IMR-90 (cell line): ENCODE measurements at regions not wholly inside any gene's neighbourhood (a gene's known extent, or its start where the extent isn't known, plus 50 kb on each side); places are given as distances from the start of the nearest gene placed in this dataset.

ENCODE experiments used
- ATAC-seq: fragments of 200-7000 bp; cut with Tn5 transposase; 2 replicates; pipeline ENCODE4 v1.9.1; 2020; ENCODE audit warnings: low read depth, mild to moderate bottlenecking, moderate library complexity
- BruUV-seq: library from RNA; stranded (reverse); fragments of 400-500 nt; replicated peaks from 2 replicates; lab custom pipeline; 2021; lab: Mats Ljungman, UMichigan
- CTCF ChIA-PET: fragments of 300-600 bp; formaldehyde crosslinking; extraction: SDS; loops from one replicate; lab custom pipeline; 2021; ENCODE audit warnings: antibody characterized with exemption; lab: Yijun Ruan, JAX
- POLR2A ChIA-PET: fragments of 300-600 bp; sonication (Branson Sonifier 250); formaldehyde crosslinking; loops from one replicate; lab custom pipeline; 2022; ENCODE audit warnings: antibody characterized with exemption; ENCODE audit not compliant: unreplicated experiment; lab: Charles Lee
- DNase-seq: peaks from one replicate; pipeline ENCODE4 v3.0.0; 2013
- H2AFZ ChIP-seq: replicated peaks from 2 replicates; pipeline ENCODE3; 2013; ENCODE audit warnings: low read length, mild to moderate bottlenecking; ENCODE audit not compliant: poor library complexity
- H2AK5ac ChIP-seq: 2 replicates; pipeline ENCODE4 v1.6.1; 2013; ENCODE audit warnings: low read depth, low read length, inconsistent platforms
- H2AK9ac ChIP-seq: replicated peaks from 2 replicates; pipeline ENCODE3; 2013; ENCODE audit warnings: mild to moderate bottlenecking, low read depth, low read length, moderate library complexity; ENCODE audit not compliant: poor library complexity
- H2BK120ac ChIP-seq: 2 replicates; pipeline ENCODE4 v1.6.1; 2013; ENCODE audit warnings: low read depth, low read length, inconsistent platforms
- H2BK15ac ChIP-seq: 3 replicates; pipeline ENCODE4 v1.6.1; 2013; ENCODE audit warnings: low read depth, low read length, inconsistent platforms
- H2BK20ac ChIP-seq: 2 replicates; pipeline ENCODE4 v1.6.1; 2013; ENCODE audit warnings: low read depth, mild to moderate bottlenecking, inconsistent platforms, low read length, moderate library complexity
- H2BK5ac ChIP-seq: 2 replicates; pipeline ENCODE4 v1.6.1; 2013; ENCODE audit warnings: mild to moderate bottlenecking, low read depth, low read length, inconsistent platforms; ENCODE audit not compliant: poor library complexity, severe bottlenecking
- H3K14ac ChIP-seq: replicated peaks from 2 replicates; pipeline ENCODE4 v1.6.1; 2013; ENCODE audit warnings: low read depth, low read length, inconsistent platforms
- H3K18ac ChIP-seq: 2 replicates; pipeline ENCODE4 v1.6.1; 2013; ENCODE audit warnings: low read depth, low read length, control low read depth
- H3K23ac ChIP-seq: 2 replicates; pipeline ENCODE4 v1.6.1; 2013; ENCODE audit warnings: low read depth, low read length, inconsistent platforms
- H3K27ac ChIP-seq: 2 replicates; pipeline ENCODE4 v1.5.1; 2013; ENCODE audit warnings: mild to moderate bottlenecking, control low read depth, low read length; ENCODE audit not compliant: insufficient read depth
- H3K27me3 ChIP-seq: 2 replicates; pipeline ENCODE4 v1.6.1; 2013; ENCODE audit warnings: low read length; ENCODE audit not compliant: control insufficient read depth, insufficient read depth
- H3K36me3 ChIP-seq: 2 replicates; pipeline ENCODE4 v1.6.1; 2013; ENCODE audit warnings: low read length, mixed read lengths; ENCODE audit not compliant: control insufficient read depth, insufficient read depth
- H3K4ac ChIP-seq: 2 replicates; pipeline ENCODE4 v1.6.1; 2013; ENCODE audit warnings: low read depth, low read length, inconsistent platforms
- H3K4me1 ChIP-seq: 2 replicates; pipeline ENCODE4 v1.6.1; 2013; ENCODE audit warnings: low read length, mixed read lengths; ENCODE audit not compliant: control insufficient read depth, insufficient read depth
- H3K4me2 ChIP-seq: 2 replicates; pipeline ENCODE4 v1.6.1; 2013; ENCODE audit warnings: low read depth, mild to moderate bottlenecking, control low read depth, low read length, moderate library complexity
- H3K4me3 ChIP-seq: 2 replicates; pipeline ENCODE4 v1.5.1; 2013; ENCODE audit warnings: low read depth, mild to moderate bottlenecking, control low read depth, low read length, moderate library complexity; ENCODE audit not compliant: insufficient read depth
- H3K56ac ChIP-seq: 2 replicates; pipeline ENCODE4 v1.6.1; 2013; ENCODE audit warnings: low read length, inconsistent platforms; ENCODE audit not compliant: insufficient read depth; ENCODE audit errors: extremely low read depth
- H3K79me1 ChIP-seq, 2 experiments: 2 replicates each; pipeline ENCODE4 v1.6.1; 2013; ENCODE audit warnings: low read length in 2 of 2, inconsistent platforms in 1 of 2, low read depth in 1 of 2
- H3K9ac ChIP-seq: 2 replicates; pipeline ENCODE4 v1.6.1; 2013; ENCODE audit warnings: low read depth, low read length, control low read depth
- H3K9me1 ChIP-seq: 2 replicates; pipeline ENCODE4 v1.6.1; 2013; ENCODE audit warnings: low read length, inconsistent platforms; ENCODE audit not compliant: insufficient read depth
- H3K9me3 ChIP-seq: 2 replicates; pipeline ENCODE4 v1.6.1; 2013; ENCODE audit warnings: low read length; ENCODE audit not compliant: control insufficient read depth, insufficient read depth
- H4K20me1 ChIP-seq: 2 replicates; pipeline ENCODE4 v1.6.1; 2013; ENCODE audit warnings: low read length, inconsistent platforms; ENCODE audit not compliant: insufficient read depth
- H4K5ac ChIP-seq: 2 replicates; pipeline ENCODE4 v1.6.1; 2013; ENCODE audit warnings: mild to moderate bottlenecking, low read depth, low read length, control low read depth
- H4K8ac ChIP-seq, 2 experiments: 2 replicates each; pipeline ENCODE4 v1.6.1; 2013; ENCODE audit warnings: low read depth in 2 of 2, low read length in 2 of 2, control low read depth in 1 of 2, inconsistent platforms in 1 of 2
- H4K91ac ChIP-seq: 2 replicates; pipeline ENCODE4 v1.6.1; 2013; ENCODE audit warnings: low read depth, low read length, inconsistent platforms; ENCODE audit not compliant: insufficient read depth
- BHLHE40 ChIP-seq: fragments of 150-350 bp; IDR thresholded peaks from 2 replicates; pipeline ENCODE4 v1.6.1; 2016; ENCODE audit warnings: mild to moderate bottlenecking, low read depth, low read length
- CEBPB ChIP-seq: IDR thresholded peaks from 2 replicates; pipeline ENCODE4 v1.6.1; 2012; ENCODE audit warnings: low read depth, low read length, improper control_type of control experiment
- CHD1 ChIP-seq: IDR thresholded peaks from 2 replicates; pipeline ENCODE4 v1.6.1; 2012; ENCODE audit warnings: low read depth, low read length, improper control_type of control experiment
- ELK1 ChIP-seq: fragments of 150-350 bp; IDR thresholded peaks from 2 replicates; pipeline ENCODE4 v1.6.1; 2016; ENCODE audit warnings: low read depth, mild to moderate bottlenecking, low read length, moderate library complexity, borderline replicate concordance
- FOS ChIP-seq: fragments of 150-350 bp; IDR thresholded peaks from 2 replicates; pipeline ENCODE4 v1.6.1; 2016; ENCODE audit warnings: low read depth, low read length
- MAFK ChIP-seq: IDR thresholded peaks from 2 replicates; pipeline ENCODE4 v1.6.1; 2012; ENCODE audit warnings: low read depth, low read length, improper control_type of control experiment
- MAZ ChIP-seq: IDR thresholded peaks from 2 replicates; pipeline ENCODE4 v1.6.1; 2012; ENCODE audit warnings: low read depth, mild to moderate bottlenecking, low read length, improper control_type of control experiment, moderate library complexity, borderline replicate concordance
- MXI1 ChIP-seq: IDR thresholded peaks from 2 replicates; pipeline ENCODE4 v1.6.1; 2012; ENCODE audit warnings: low read depth, mild to moderate bottlenecking, low read length, moderate library complexity, borderline replicate concordance
- POLR2A ChIP-seq: IDR thresholded peaks from 2 replicates; pipeline ENCODE4 v1.6.1; 2012; ENCODE audit warnings: mild to moderate bottlenecking, low read depth, low read length
- RAD21 ChIP-seq: IDR thresholded peaks from 2 replicates; pipeline ENCODE4 v1.6.1; 2012; ENCODE audit warnings: low read length, improper control_type of control experiment
- RCOR1 ChIP-seq: IDR thresholded peaks from 2 replicates; pipeline ENCODE4 v1.6.1; 2012; ENCODE audit warnings: mild to moderate bottlenecking, low read length, improper control_type of control experiment; ENCODE audit not compliant: insufficient replicate concordance
- RFX5 ChIP-seq: IDR thresholded peaks from 2 replicates; pipeline ENCODE4 v1.8.0; 2012; ENCODE audit warnings: low read depth, mild to moderate bottlenecking, low read length, moderate library complexity
- SMC3 ChIP-seq: fragments of 150-350 bp; IDR thresholded peaks from 2 replicates; pipeline ENCODE4 v1.6.1; 2016; ENCODE audit warnings: low read depth, mild to moderate bottlenecking, antibody characterized with exemption, low read length, moderate library complexity
- USF2 ChIP-seq: fragments of 150-350 bp; IDR thresholded peaks from 2 replicates; pipeline ENCODE4 v1.6.1; 2017; ENCODE audit warnings: mild to moderate bottlenecking, antibody characterized with exemption, low read length, low read depth
- WGBS, 2 experiments: methylation state at CpG; one replicate each; pipeline versions ENCODE4 v1.1.5 to v1.1.7; 2013; ENCODE audit warnings: missing lambda C conversion rate in 2 of 2; ENCODE audit not compliant: insufficient read length in 1 of 2; ENCODE audit errors: extremely low coverage in 2 of 2; 5-methylcytosine and 5-hydroxymethylcytosine counted together
- dilution Hi-C: fragments of 300-500 bp; cut with HindIII; formaldehyde crosslinking; loops from one replicate; pipeline ENCODE4 v1.14.3; 2018; ENCODE audit warnings: low sequenced_read_pairs; ENCODE audit not compliant: unreplicated experiment
- in situ Hi-C: fragments of 300-500 bp; cut with MboI; formaldehyde crosslinking; loops from 3 replicates; pipeline ENCODE4 v1.14.3; 2019; ENCODE audit warnings: low sequenced_read_pairs, inconsistent platforms, mixed read lengths
- intact Hi-C: fragments of 100-400 bp; cut with micrococcal nuclease; formaldehyde crosslinking; loops from 2 replicates; pipeline ENCODE4 v1.10.0; 2022

- Histone ChIP-seq H3K36me3 (no peaks in the 10 kb centered on the region; the same call in 1 of the 2 replicates), H3K27ac (no peak overlapping the region), H3K4me3 (no peak overlapping the region), H3K4me1 (peaks cover 10% of the 10 kb centered on the region), H3K79me1 (peaks cover 3 to 4% of the 10 kb centered on the region in 2 experiments; a peak in 1 of 4 replicates), H2BK20ac (no peak overlapping the region), H3K9me1 (peaks cover 3% of the 10 kb centered on the region; the same call in 1 of the 2 replicates), H3K27me3 (no peaks in the 10 kb centered on the region), H2AFZ (no peak overlapping the region), H3K4ac (no peak overlapping the region), H2AK9ac (no peak overlapping the region), H2AK5ac (no peak overlapping the region), H3K18ac (no peak overlapping the region), H2BK5ac (no peak overlapping the region), H4K91ac (no peak overlapping the region), H3K56ac (no peak overlapping the region), H3K4me2 (no peak overlapping the region), H3K23ac (no peak overlapping the region), H4K20me1 (no peaks in the 10 kb centered on the region), H2BK120ac (no peak overlapping the region), H3K14ac (no peak overlapping the region), H3K9me3 (no peaks in the 10 kb centered on the region), H4K5ac (no peak overlapping the region), H3K9ac (no peak overlapping the region), H2BK15ac (no peak overlapping the region), H4K8ac (no peak overlapping the region)
- ChIA-PET CTCF (interaction anchor here (0.6 kb wide), 1 partner anchor 514 kb away, joined by 6 read pairs; no protein-coding TSS in a partner anchor), POLR2A (no interaction called here)
- in situ Hi-C loops (no loop called here), dilution Hi-C loops (no loop called here), intact Hi-C loops (no loop called here)
- BruUV-seq, result no TSS peak
- TF ChIP-seq MXI1 (no peak), FOS (no peak), POLR2A (no peak), RAD21 (no peak), BHLHE40 (no peak), MAZ (no peak), USF2 (no peak), RFX5 (no peak), MAFK (no peak), CHD1 (no peak), ELK1 (no peak), RCOR1 (no peak), SMC3 (no peak), CEBPB (no peak)
- DNase-seq (no peak), ATAC-seq (no peak)
- 94% methylated on average over 3 of the region's 8 CpGs; no CpG with 5 or more reads in 1 of the 2 experiments for WGBS, 2 experiments
Observed at GRCh38 chr3:159902546-159903314, 85.9 kb upstream of the IL12A start.
